ENCODE measurements at regions not wholly inside any gene's neighbourhood (a gene's known extent, or its start where the extent isn't known, plus 50 kb on each side); places are given as distances from the start of the nearest gene placed in this dataset.

DNA sequence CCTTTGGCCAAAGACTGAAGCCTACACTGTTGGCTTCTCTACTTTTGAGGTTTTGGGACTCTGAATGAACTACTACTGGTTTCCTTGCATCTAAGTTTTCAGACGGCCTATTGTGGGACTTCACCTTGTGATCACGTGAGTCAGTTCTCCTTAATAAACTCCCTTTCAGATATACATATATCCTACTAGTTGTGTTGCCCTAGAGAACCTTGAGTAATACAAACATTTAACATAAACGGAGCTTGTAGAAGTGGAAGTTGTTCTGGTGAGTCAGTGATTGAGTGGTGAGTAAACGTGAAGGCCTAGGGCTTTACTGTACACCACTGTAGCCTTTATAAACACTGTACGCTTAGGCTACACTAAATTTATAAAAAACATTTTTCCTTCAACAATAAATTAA lies 107.2 kb upstream of the CDH2 start:
- Mint-ChIP-seq H3K9me3 (ENCODE audit: insufficient read depth) (peaks cover 2% of the 10 kb centered on the region), H3K27ac (no peak overlapping the region), H3K4me1 (no peaks in the 10 kb centered on the region), H3K4me3 (no peak overlapping the region), H3K27me3 (no peaks in the 10 kb centered on the region)
- ATAC-seq (ENCODE audit: low read depth), result no peak
- no peaks in the 10 kb centered on the region for H3K27me3 ChIP-seq (replicated peaks in 1 of 4; ENCODE audit: control extremely low read depth in 1 of 4, control insufficient read depth in 3 of 4, insufficient read depth in 4 of 4, low read length in 3 of 4)
- ChIA-PET CTCF (no interaction called here), POLR2A (no interaction called here)
- no peaks in the 10 kb centered on the region for H3K4me1 ChIP-seq (ENCODE audit: control insufficient read depth in 2 of 2, insufficient read depth in 2 of 2, low read length in 2 of 2)
- no peak overlapping the region for H3K4me2 ChIP-seq (replicated peaks; ENCODE audit: low read depth, low read length, poor library complexity, severe bottlenecking)
- H3K9me3 ChIP-seq (ENCODE audit: control extremely low read depth in 1 of 3, control insufficient read depth in 2 of 3, insufficient read depth in 1 of 3, low read length in 2 of 3), result peaks cover 0 to 7% (median 0%) of the 10 kb centered on the region in 3 donors
- no peak for DNase-seq
- H3K9ac ChIP-seq (ENCODE audit: low read length), result no peak overlapping the region
- H3K4me3 ChIP-seq (ENCODE audit: control extremely low read depth in 1 of 5, extremely low read depth in 1 of 5, insufficient read depth in 1 of 5, low read depth in 2 of 5, low read length in 4 of 5), result no peak overlapping the region
- no peaks in the 10 kb centered on the region for H3K36me3 ChIP-seq (replicated peaks in 1 of 2; ENCODE audit: control extremely low read depth in 1 of 2, control insufficient read depth in 1 of 2, extremely low read depth in 1 of 2, insufficient read depth in 2 of 2, low read length in 1 of 2)
- H2AFZ ChIP-seq (ENCODE audit: insufficient read depth, low read depth, low read length, poor library complexity, severe bottlenecking), result no peak overlapping the region
- no peak overlapping the region for H3K27ac ChIP-seq (ENCODE audit: low read length in 2 of 2)
- H3K79me2 ChIP-seq (ENCODE audit: control insufficient read depth, insufficient read depth, low read length), result no peaks in the 10 kb centered on the region
- H4K20me1 ChIP-seq (ENCODE audit: control insufficient read depth, insufficient read depth, low read length, poor library complexity, severe bottlenecking), result no peaks in the 10 kb centered on the region
- intact Hi-C loops (cut with micrococcal nuclease), result no loop called here
- no CpG with 5 or more reads among the region's 5 CpGs for WGBS (ENCODE audit: insufficient coverage)
- TF ChIP-seq, protein P1, sequence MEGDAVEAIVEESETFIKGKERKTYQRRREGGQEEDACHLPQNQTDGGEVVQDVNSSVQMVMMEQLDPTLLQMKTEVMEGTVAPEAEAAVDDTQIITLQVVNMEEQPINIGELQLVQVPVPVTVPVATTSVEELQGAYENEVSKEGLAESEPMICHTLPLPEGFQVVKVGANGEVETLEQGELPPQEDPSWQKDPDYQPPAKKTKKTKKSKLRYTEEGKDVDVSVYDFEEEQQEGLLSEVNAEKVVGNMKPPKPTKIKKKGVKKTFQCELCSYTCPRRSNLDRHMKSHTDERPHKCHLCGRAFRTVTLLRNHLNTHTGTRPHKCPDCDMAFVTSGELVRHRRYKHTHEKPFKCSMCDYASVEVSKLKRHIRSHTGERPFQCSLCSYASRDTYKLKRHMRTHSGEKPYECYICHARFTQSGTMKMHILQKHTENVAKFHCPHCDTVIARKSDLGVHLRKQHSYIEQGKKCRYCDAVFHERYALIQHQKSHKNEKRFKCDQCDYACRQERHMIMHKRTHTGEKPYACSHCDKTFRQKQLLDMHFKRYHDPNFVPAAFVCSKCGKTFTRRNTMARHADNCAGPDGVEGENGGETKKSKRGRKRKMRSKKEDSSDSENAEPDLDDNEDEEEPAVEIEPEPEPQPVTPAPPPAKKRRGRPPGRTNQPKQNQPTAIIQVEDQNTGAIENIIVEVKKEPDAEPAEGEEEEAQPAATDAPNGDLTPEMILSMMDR (IDR thresholded peaks at IDR 0.05), result no peak
- no peak for TF ChIP-seq EZH2 (IDR thresholded peaks at IDR 0.05; ENCODE audit: borderline replicate concordance, insufficient read depth, low read depth, low read length, poor library complexity, severe bottlenecking)

DNA sequence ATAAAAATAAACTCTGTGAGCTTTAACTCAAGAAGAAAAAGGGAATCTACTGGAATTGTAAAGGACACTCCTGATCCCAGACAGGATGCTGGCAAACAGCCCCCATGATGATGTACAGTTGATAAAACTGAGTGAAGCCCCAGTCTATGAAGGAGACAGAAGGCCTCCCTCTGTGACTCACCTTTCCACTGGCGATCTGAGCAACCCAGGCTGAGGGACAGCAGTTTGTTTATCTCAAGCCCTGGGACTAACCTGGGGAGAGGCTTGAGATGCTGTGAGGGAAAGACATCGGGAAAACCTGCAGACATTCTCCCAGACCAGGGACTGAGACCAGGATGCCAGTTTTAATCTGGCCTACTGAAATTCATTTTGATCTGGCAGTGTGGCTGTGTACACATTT lies 104.5 kb upstream of the CDH2 start:
- H3K27me3 Mint-ChIP-seq, result no peaks in the 10 kb centered on the region
- TF ChIP-seq EZH2 (IDR thresholded peaks at IDR 0.05; ENCODE audit: borderline replicate concordance, insufficient read depth, low read depth, low read length, poor library complexity, severe bottlenecking), result no peak
- TF ChIP-seq, protein P1 (IDR thresholded peaks at IDR 0.05), result no peak
- peaks cover 0 to 7% (median 0%) of the 10 kb centered on the region in 3 donors for H3K9me3 ChIP-seq (ENCODE audit: control extremely low read depth in 1 of 3, control insufficient read depth in 2 of 3, insufficient read depth in 1 of 3, low read length in 2 of 3)

More for the DNA sequence above, 104.5 kb upstream of the CDH2 start:
- intact Hi-C loops (cut with micrococcal nuclease), result no loop called here
- no peak overlapping the region for H2AFZ ChIP-seq (ENCODE audit: insufficient read depth, low read depth, low read length, poor library complexity, severe bottlenecking)
- peaks cover 2% of the 10 kb centered on the region for H3K9me3 Mint-ChIP-seq (ENCODE audit: insufficient read depth)
- ATAC-seq (ENCODE audit: low read depth), result no peak
- no peak overlapping the region for H3K4me3 Mint-ChIP-seq
- no peak overlapping the region for H3K4me3 ChIP-seq (ENCODE audit: control extremely low read depth in 1 of 5, extremely low read depth in 1 of 5, insufficient read depth in 1 of 5, low read depth in 2 of 5, low read length in 4 of 5)
- no peak overlapping the region for H3K4me2 ChIP-seq (replicated peaks; ENCODE audit: low read depth, low read length, poor library complexity, severe bottlenecking)
- H4K20me1 ChIP-seq (ENCODE audit: control insufficient read depth, insufficient read depth, low read length, poor library complexity, severe bottlenecking), result no peaks in the 10 kb centered on the region
- no peak for DNase-seq
- no peak overlapping the region for H3K9ac ChIP-seq (ENCODE audit: low read length)
- 81% methylated on average over 2 of the region's 2 CpGs for WGBS (ENCODE audit: insufficient coverage)
- H3K4me1 ChIP-seq (ENCODE audit: control insufficient read depth in 2 of 2, insufficient read depth in 2 of 2, low read length in 2 of 2), result no peaks in the 10 kb centered on the region
- H3K4me1 Mint-ChIP-seq, result no peaks in the 10 kb centered on the region
- H3K79me2 ChIP-seq (ENCODE audit: control insufficient read depth, insufficient read depth, low read length), result no peaks in the 10 kb centered on the region
- no peak overlapping the region for H3K27ac ChIP-seq (ENCODE audit: low read length in 2 of 2)
- no peaks in the 10 kb centered on the region for H3K27me3 ChIP-seq (replicated peaks in 1 of 4; ENCODE audit: control extremely low read depth in 1 of 4, control insufficient read depth in 3 of 4, insufficient read depth in 4 of 4, low read length in 3 of 4)
- no peaks in the 10 kb centered on the region for H3K36me3 ChIP-seq (replicated peaks in 1 of 2; ENCODE audit: control extremely low read depth in 1 of 2, control insufficient read depth in 1 of 2, extremely low read depth in 1 of 2, insufficient read depth in 2 of 2, low read length in 1 of 2)
- no peak overlapping the region for H3K27ac Mint-ChIP-seq
- ChIA-PET CTCF (no interaction called here), POLR2A (no interaction called here)

Data from B cell (primary cell).